ENCODE measurements at regions not wholly inside any gene's neighbourhood (a gene's known extent, or its start where the extent isn't known, plus 50 kb on each side); places are given as distances from the start of the nearest gene placed in this dataset.

DNA sequence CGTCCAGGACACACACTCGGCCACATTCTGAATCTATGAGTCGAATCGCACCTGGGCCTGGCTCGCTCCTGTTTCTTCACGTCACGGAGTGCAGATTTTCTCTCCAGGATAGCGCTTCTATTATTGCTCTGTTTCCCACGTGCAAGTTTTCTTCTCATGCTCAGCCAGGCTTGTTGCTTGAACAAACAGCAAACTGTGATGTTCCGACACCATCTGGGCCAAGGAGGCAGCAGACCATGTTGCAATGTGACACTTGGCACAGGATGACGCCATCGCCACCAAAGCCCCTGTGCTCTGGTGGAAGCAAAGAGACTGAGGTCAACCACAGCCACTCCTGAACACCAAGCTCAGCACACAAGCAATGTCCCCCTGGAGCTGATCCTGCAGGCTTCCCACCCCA lies 507.1 kb upstream of the ADARB2 start:
- Histone ChIP-seq H3K9me3 (ENCODE audit: control insufficient read depth in 4 of 4, low read length in 3 of 4) (peaks cover 0 to 5% (median 0%) of the 10 kb centered on the region in 4 donors), H3K36me3 (ENCODE audit: control insufficient read depth in 4 of 4, insufficient read depth in 3 of 4, low read depth in 1 of 4, low read length in 3 of 4) (no peaks in the 10 kb centered on the region), H3K4me3 (ENCODE audit: low read depth in 1 of 3, low read length in 3 of 3) (no peak overlapping the region), H3K4me1 (ENCODE audit: control insufficient read depth in 4 of 4, insufficient read depth in 4 of 4, low read length in 3 of 4) (no peaks in the 10 kb centered on the region), H3K27ac (ENCODE audit: low read depth in 1 of 2, low read length in 2 of 2) (no peak overlapping the region), H3K9ac (ENCODE audit: low read depth in 1 of 2, low read length in 2 of 2) (no peak overlapping the region), H3K27me3 (ENCODE audit: control insufficient read depth in 4 of 4, insufficient read depth in 4 of 4, low read length in 3 of 4) (no peaks in the 10 kb centered on the region)
- 85% methylated on average over 12 of the region's 12 CpGs for WGBS
- no peak for TF ChIP-seq EGR1 (IDR thresholded peaks at IDR 0.05; ENCODE audit: low read depth in 2 of 2)
- no peak for TF ChIP-seq FOXA1 (IDR thresholded peaks at IDR 0.05)
- no peak for TF ChIP-seq NR2F2 (IDR thresholded peaks at IDR 0.05)
- TF ChIP-seq YY1 (IDR thresholded peaks at IDR 0.05): no peak
- no peak for TF ChIP-seq TAF1 (conservative IDR thresholded peaks at IDR 0.05)
- no peak for TF ChIP-seq MAX (IDR thresholded peaks at IDR 0.05)
- TF ChIP-seq ZBTB33 (IDR thresholded peaks at IDR 0.05): no peak
- TF ChIP-seq HNF4G (IDR thresholded peaks at IDR 0.05): no peak
- no peak for TF ChIP-seq RAD21 (IDR thresholded peaks at IDR 0.05)
- no peak for DNase-seq (ENCODE audit: low spot score)

DNA sequence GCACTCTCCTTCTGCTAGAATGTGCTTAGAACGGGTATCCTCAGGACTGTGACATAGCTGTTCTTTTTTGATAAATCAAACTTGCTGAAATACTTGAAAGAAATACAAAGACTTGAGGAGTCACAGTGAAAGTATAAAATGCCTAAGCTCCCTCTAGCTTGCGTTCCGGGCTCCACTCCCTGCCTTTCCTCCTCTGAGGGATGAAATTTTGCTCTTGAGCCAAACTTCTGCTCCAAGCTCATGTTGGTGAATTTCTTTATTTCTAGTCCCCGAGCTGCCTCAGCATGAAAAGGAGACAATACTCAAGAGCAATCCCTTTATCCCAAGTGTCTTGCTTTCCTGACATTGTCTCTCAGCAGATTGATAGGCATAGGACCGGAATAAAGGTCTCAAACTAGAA lies 499.6 kb upstream of the ADARB2 start:
- no peak for DNase-seq (ENCODE audit: low spot score)
- Histone ChIP-seq H3K9ac (ENCODE audit: low read depth in 1 of 2, low read length in 2 of 2) (no peak overlapping the region), H3K4me1 (ENCODE audit: control insufficient read depth in 4 of 4, insufficient read depth in 4 of 4, low read length in 3 of 4) (no peaks in the 10 kb centered on the region), H3K27ac (ENCODE audit: low read depth in 1 of 2, low read length in 2 of 2) (no peak overlapping the region), H3K36me3 (ENCODE audit: control insufficient read depth in 4 of 4, insufficient read depth in 3 of 4, low read depth in 1 of 4, low read length in 3 of 4) (no peaks in the 10 kb centered on the region), H3K4me3 (ENCODE audit: low read depth in 1 of 3, low read length in 3 of 3) (no peak overlapping the region), H3K9me3 (ENCODE audit: control insufficient read depth in 4 of 4, low read length in 3 of 4) (no peaks in the 10 kb centered on the region), H3K27me3 (ENCODE audit: control insufficient read depth in 4 of 4, insufficient read depth in 4 of 4, low read length in 3 of 4) (no peaks in the 10 kb centered on the region)
- TF ChIP-seq REST (IDR thresholded peaks at IDR 0.05) (no peak), JUND (IDR thresholded peaks at IDR 0.05) (no peak), GABPA (IDR thresholded peaks at IDR 0.05 in 1 of 2, conservative IDR thresholded peaks at IDR 0.05 in 1 of 2) (no peak), FOXA2 (IDR thresholded peaks at IDR 0.05) (no peak), HNF4A (conservative IDR thresholded peaks at IDR 0.05) (no peak)
- 75% methylated on average over 5 of the region's 5 CpGs for WGBS

- no peaks in the 10 kb centered on the region for H3K27me3 ChIP-seq (ENCODE audit: control insufficient read depth in 4 of 4, insufficient read depth in 4 of 4, low read length in 3 of 4)
- H3K4me3 ChIP-seq (ENCODE audit: low read depth in 1 of 3, low read length in 3 of 3): no peak overlapping the region
- whole genome bisulfite sequencing: 86% methylated on average over 11 of the region's 11 CpGs
- H3K9me3 ChIP-seq (ENCODE audit: control insufficient read depth in 4 of 4, low read length in 3 of 4): peaks cover 0 to 1% (median 0%) of the 10 kb centered on the region in 4 donors
- no peak overlapping the region for H3K27ac ChIP-seq (ENCODE audit: low read depth in 1 of 2, low read length in 2 of 2)
- H3K36me3 ChIP-seq (ENCODE audit: control insufficient read depth in 4 of 4, insufficient read depth in 3 of 4, low read depth in 1 of 4, low read length in 3 of 4): no peaks in the 10 kb centered on the region
- TF ChIP-seq SP1 (IDR thresholded peaks at IDR 0.05) (no peak), FOXA1 (IDR thresholded peaks at IDR 0.05) (no peak), FOXA2 (IDR thresholded peaks at IDR 0.05) (no peak), EGR1 (IDR thresholded peaks at IDR 0.05; ENCODE audit: low read depth in 2 of 2) (no peak), NR2F2 (IDR thresholded peaks at IDR 0.05) (no peak), REST (IDR thresholded peaks at IDR 0.05) (peak; percentile 26), JUND (IDR thresholded peaks at IDR 0.05) (no peak), CTCF (IDR thresholded peaks at IDR 0.05; ENCODE audit: low read depth, low read length, missing input control) (no peak)
- no peak for DNase-seq (ENCODE audit: low spot score)
- H3K9ac ChIP-seq (ENCODE audit: low read depth in 1 of 2, low read length in 2 of 2): no peak overlapping the region
- no peaks in the 10 kb centered on the region for H3K4me1 ChIP-seq (ENCODE audit: control insufficient read depth in 4 of 4, insufficient read depth in 4 of 4, low read length in 3 of 4)
Measured at GRCh38 chr10:2232479-2232878, 495.2 kb upstream of the ADARB2 start.
